Fibroblast of skin of left quadriceps (primary cell): ENCODE measurements at regions not wholly inside any gene's neighbourhood (a gene's known extent, or its start where the extent isn't known, plus 50 kb on each side); places are given as distances from the start of the nearest gene placed in this dataset.

Experiments
- DNase-seq, 2 experiments: peaks; one replicate each; pipeline ENCODE4 v3.0.0-alpha.2; 2013; ENCODE audit warnings: low read depth in 2 of 2

- no peak for DNase-seq
Observed at GRCh38 chr6:90643381-90643780, 56.5 kb upstream of the MAP3K7 start.

- DNase-seq: no peak
Observed at GRCh38 chr6:90637320-90637719, 50.4 kb upstream of the MAP3K7 start.
